ENCODE measurements at regions not wholly inside any gene's neighbourhood (a gene's known extent, or its start where the extent isn't known, plus 50 kb on each side); places are given as distances from the start of the nearest gene placed in this dataset.

- no peaks in the 10 kb centered on the region for H3K36me3 ChIP-seq (ENCODE audit: low read depth)
- H3K9me2 ChIP-seq (ENCODE audit: insufficient read depth), result no peaks in the 10 kb centered on the region
- H3K4me2 ChIP-seq, result peak overlapping the region; percentile 84
- no peaks in the 10 kb centered on the region for H4K20me1 ChIP-seq (ENCODE audit: insufficient read depth)
- peak overlapping the region; percentile 39; the same call in 1 of the 2 replicates for H3K4me3 ChIP-seq
- intact Hi-C loops (cut with micrococcal nuclease; ENCODE audit: unreplicated experiment), result no loop called here
- no peaks in the 10 kb centered on the region for H3K79me2 ChIP-seq (ENCODE audit: low read depth)
- TSS peak; percentile 36 for BruUV-seq (replicated peaks)
- H3K9me3 ChIP-seq (ENCODE audit: insufficient read depth, low read depth), result no peaks in the 10 kb centered on the region
- peaks cover 40% of the 10 kb centered on the region for H3F3A ChIP-seq (ENCODE audit: insufficient read depth, low read depth)
- H3K27me3 ChIP-seq (ENCODE audit: insufficient read depth, low read depth), result no peaks in the 10 kb centered on the region
- peak overlapping the region; percentile 59 for H2AFZ ChIP-seq
- DNase-seq, result peak; percentile 76 to 90
- peak overlapping the region; percentile 87 for H3K27ac ChIP-seq
- no peak for TF ChIP-seq CTCF (conservative IDR thresholded peaks at IDR 0.05)
- TF ChIP-seq EZH2 (IDR thresholded peaks at IDR 0.05; ENCODE audit: low read depth), result no peak
- ChIA-PET POLR2A (ENCODE audit: unreplicated experiment) (interaction anchor here (0.5 to 0.7 kb wide), 3 partner anchors 42 to 198 kb away, joined by 4 to 8 read pairs (median 4); no protein-coding TSS in a partner anchor), CTCF (interaction anchor here (0.6 to 2.2 kb wide), 2 partner anchors 42 to 221 kb away, joined by 3 to 9 read pairs; no protein-coding TSS in a partner anchor)
- H3K4me1 ChIP-seq (replicated peaks; ENCODE audit: insufficient read depth), result peaks cover 41% of the 10 kb centered on the region
Observed at GRCh38 chr1:239816081-239816782, 275.5 kb upstream of the FMN2 start.

- Histone ChIP-seq H3K36me3 (ENCODE audit: low read depth) (no peaks in the 10 kb centered on the region), H3K79me2 (ENCODE audit: low read depth) (no peaks in the 10 kb centered on the region), H3K4me2 (peak overlapping the region; percentile 84), H3F3A (ENCODE audit: insufficient read depth, low read depth) (peaks cover 40% of the 10 kb centered on the region), H3K27me3 (ENCODE audit: insufficient read depth, low read depth) (no peaks in the 10 kb centered on the region), H3K4me3 (peak overlapping the region; percentile 39; the same call in 1 of the 2 replicates), H3K4me1 (replicated peaks; ENCODE audit: insufficient read depth) (peaks cover 41% of the 10 kb centered on the region), H3K9me3 (ENCODE audit: insufficient read depth, low read depth) (no peaks in the 10 kb centered on the region), H2AFZ (no peak overlapping the region), H3K9me2 (ENCODE audit: insufficient read depth) (no peaks in the 10 kb centered on the region), H3K27ac (peak overlapping the region; percentile 87), H4K20me1 (ENCODE audit: insufficient read depth) (no peaks in the 10 kb centered on the region)
- BruUV-seq (replicated peaks), result no TSS peak
- ChIA-PET CTCF (interaction anchor here (0.7 to 2.2 kb wide), 3 partner anchors 41 to 81 kb away, joined by 3 to 9 read pairs (median 3); no protein-coding TSS in a partner anchor), POLR2A (ENCODE audit: unreplicated experiment) (interaction anchor here (0.7 kb wide), 1 partner anchor 1827 kb away, joined by 3 read pairs; no protein-coding TSS in a partner anchor)
- no peak for TF ChIP-seq EZH2 (IDR thresholded peaks at IDR 0.05; ENCODE audit: low read depth)
- TF ChIP-seq CTCF (conservative IDR thresholded peaks at IDR 0.05), result no peak
- DNase-seq, result peak in 1 of 2 experiments; percentile 46
- intact Hi-C loops (cut with micrococcal nuclease; ENCODE audit: unreplicated experiment), result no loop called here
Observed at GRCh38 chr1:239817276-239817675, 274.4 kb upstream of the FMN2 start.

- TF ChIP-seq CTCF (conservative IDR thresholded peaks at IDR 0.05) (no peak), EZH2 (IDR thresholded peaks at IDR 0.05; ENCODE audit: low read depth) (no peak)
- peak in 1 of 2 experiments; percentile 48 for DNase-seq
- CTCF ChIA-PET, result interaction anchor here (0.7 to 1.0 kb wide), 2 partner anchors 54 to 80 kb away, joined by 3 read pairs; no protein-coding TSS in a partner anchor
- intact Hi-C loops (cut with micrococcal nuclease; ENCODE audit: unreplicated experiment), result no loop called here
- Histone ChIP-seq H3K9me2 (ENCODE audit: insufficient read depth) (no peaks in the 10 kb centered on the region), H4K20me1 (ENCODE audit: insufficient read depth) (no peaks in the 10 kb centered on the region), H3K4me3 (no peak overlapping the region), H3K4me2 (peak overlapping the region; percentile 84), H3K79me2 (ENCODE audit: low read depth) (no peaks in the 10 kb centered on the region), H2AFZ (no peak overlapping the region), H3K27ac (peak overlapping the region; percentile 87), H3F3A (ENCODE audit: insufficient read depth, low read depth) (peaks cover 40% of the 10 kb centered on the region), H3K9me3 (ENCODE audit: insufficient read depth, low read depth) (no peaks in the 10 kb centered on the region), H3K4me1 (replicated peaks; ENCODE audit: insufficient read depth) (peaks cover 41% of the 10 kb centered on the region), H3K27me3 (ENCODE audit: insufficient read depth, low read depth) (no peaks in the 10 kb centered on the region), H3K36me3 (ENCODE audit: low read depth) (no peaks in the 10 kb centered on the region)
- POLR2A ChIA-PET (ENCODE audit: unreplicated experiment), result no interaction called here
- BruUV-seq (replicated peaks), result no TSS peak
Observed at GRCh38 chr1:239817801-239818200, 273.9 kb upstream of the FMN2 start.

Data from PC-9 (cell line).